Kidney capillary endothelial cell (primary cell): ENCODE measurements at regions not wholly inside any gene's neighbourhood (a gene's known extent, or its start where the extent isn't known, plus 50 kb on each side); places are given as distances from the start of the nearest gene placed in this dataset.
A peak's percentile ranks its signal among the peaks of the same experiment; 100 is the strongest.

Experiments used
- DNase-seq: peaks from one replicate; pipeline ENCODE4 v3.0.0-alpha.2; 2018; ENCODE audit warnings: low spot score

- DNase-seq, result no peak
These were observed 71.5 kb upstream of the MPHOSPH6 start for GRCh38 chr16:82241469-82242052.

- no peak for DNase-seq
These were observed 70.1 kb upstream of the MPHOSPH6 start for GRCh38 chr16:82240111-82240510.

GRCh38 chr16:82236875-82237274 is 66.9 kb upstream of the MPHOSPH6 start:
- DNase-seq, result no peak

GRCh38 chr16:82236415-82236814 is 66.4 kb upstream of the MPHOSPH6 start:
- no peak for DNase-seq

- no peak for DNase-seq
These were observed 62.8 kb upstream of the MPHOSPH6 start for GRCh38 chr16:82232806-82233205.

GRCh38 chr16:82231008-82231787 is 61.2 kb upstream of the MPHOSPH6 start:
- DNase-seq, result no peak

- peak; percentile 70 for DNase-seq
These were observed 60.0 kb upstream of the MPHOSPH6 start for GRCh38 chr16:82229800-82230619.

- no peak for DNase-seq
These were observed 56.3 kb upstream of the MPHOSPH6 start for GRCh38 chr16:82226327-82226726.

GRCh38 chr16:82224821-82225220 is 54.8 kb upstream of the MPHOSPH6 start:
- no peak for DNase-seq

GRCh38 chr16:82220541-82220940 is 50.5 kb upstream of the MPHOSPH6 start:
- DNase-seq, result no peak
